ENCODE measurements at regions not wholly inside any gene's neighbourhood (a gene's known extent, or its start where the extent isn't known, plus 50 kb on each side); places are given as distances from the start of the nearest gene placed in this dataset.

- POLR2A ChIA-PET (ENCODE audit: low non-redundant PET), result no interaction called here
- no peak for DNase-seq (ENCODE audit: low spot score)
- no peak overlapping the region for H3K27ac ChIP-seq
- TF ChIP-seq, protein P1, sequence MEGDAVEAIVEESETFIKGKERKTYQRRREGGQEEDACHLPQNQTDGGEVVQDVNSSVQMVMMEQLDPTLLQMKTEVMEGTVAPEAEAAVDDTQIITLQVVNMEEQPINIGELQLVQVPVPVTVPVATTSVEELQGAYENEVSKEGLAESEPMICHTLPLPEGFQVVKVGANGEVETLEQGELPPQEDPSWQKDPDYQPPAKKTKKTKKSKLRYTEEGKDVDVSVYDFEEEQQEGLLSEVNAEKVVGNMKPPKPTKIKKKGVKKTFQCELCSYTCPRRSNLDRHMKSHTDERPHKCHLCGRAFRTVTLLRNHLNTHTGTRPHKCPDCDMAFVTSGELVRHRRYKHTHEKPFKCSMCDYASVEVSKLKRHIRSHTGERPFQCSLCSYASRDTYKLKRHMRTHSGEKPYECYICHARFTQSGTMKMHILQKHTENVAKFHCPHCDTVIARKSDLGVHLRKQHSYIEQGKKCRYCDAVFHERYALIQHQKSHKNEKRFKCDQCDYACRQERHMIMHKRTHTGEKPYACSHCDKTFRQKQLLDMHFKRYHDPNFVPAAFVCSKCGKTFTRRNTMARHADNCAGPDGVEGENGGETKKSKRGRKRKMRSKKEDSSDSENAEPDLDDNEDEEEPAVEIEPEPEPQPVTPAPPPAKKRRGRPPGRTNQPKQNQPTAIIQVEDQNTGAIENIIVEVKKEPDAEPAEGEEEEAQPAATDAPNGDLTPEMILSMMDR (conservative IDR thresholded peaks at IDR 0.05; ENCODE audit: low read depth), result no peak
- CTCF ChIA-PET, result no interaction called here
Measured at GRCh38 chr11:130711193-130711592, 205.1 kb downstream of the SNX19 start.

DNA sequence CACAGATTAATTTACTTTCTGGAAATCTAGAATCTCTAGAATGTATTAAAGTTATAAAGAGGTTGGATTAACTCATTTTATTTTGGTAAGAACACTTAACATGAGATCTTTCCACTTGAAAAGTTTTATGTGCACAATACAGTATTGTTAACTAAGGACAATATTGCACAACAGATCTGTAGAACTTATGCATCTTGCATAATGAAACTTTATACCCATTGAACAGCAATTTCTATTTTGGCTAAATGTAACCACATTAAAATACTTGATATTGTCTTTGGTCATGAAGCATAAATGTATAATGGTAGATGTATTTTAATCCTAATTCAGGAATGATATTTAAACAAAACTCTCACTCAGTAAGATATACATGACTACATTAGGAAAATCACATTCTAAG, 203.8 kb downstream of the SNX19 start:
- H3K27ac ChIP-seq, result no peak overlapping the region
- no peak for DNase-seq (ENCODE audit: low spot score)
- ChIA-PET CTCF (no interaction called here), POLR2A (ENCODE audit: low non-redundant PET) (no interaction called here)
- TF ChIP-seq, protein P1 (conservative IDR thresholded peaks at IDR 0.05; ENCODE audit: low read depth), result no peak

- no peak overlapping the region for H3K27ac ChIP-seq
- no peak for DNase-seq (ENCODE audit: low spot score)
- TF ChIP-seq, protein P1 (conservative IDR thresholded peaks at IDR 0.05; ENCODE audit: low read depth), result no peak
- ChIA-PET CTCF (no interaction called here), POLR2A (ENCODE audit: low non-redundant PET) (interaction anchor here (0.6 kb wide), 1 partner anchor 19 kb away, joined by 3 read pairs; no protein-coding TSS in a partner anchor)
Measured at GRCh38 chr11:130715085-130715876, 201.0 kb downstream of the SNX19 start.

- H3K27ac ChIP-seq, result no peak overlapping the region
- POLR2A ChIA-PET (ENCODE audit: low non-redundant PET), result no interaction called here
- TF ChIP-seq, protein P1 (conservative IDR thresholded peaks at IDR 0.05; ENCODE audit: low read depth), result no peak
- no peak for DNase-seq (ENCODE audit: low spot score)
- CTCF ChIA-PET, result no interaction called here
Measured at GRCh38 chr11:130715877-130716220, 200.4 kb downstream of the SNX19 start.

GRCh38 chr11:130718120-130718519, 198.2 kb downstream of the SNX19 start:
- no peak overlapping the region for H3K27ac ChIP-seq
- DNase-seq (ENCODE audit: low spot score), result no peak
- ChIA-PET POLR2A (ENCODE audit: low non-redundant PET) (no interaction called here), CTCF (interaction anchor here (0.5 to 0.6 kb wide), 2 partner anchors 10 to 938 kb away, joined by 3 read pairs; no protein-coding TSS in a partner anchor)
- TF ChIP-seq, protein P1 (conservative IDR thresholded peaks at IDR 0.05; ENCODE audit: low read depth), result no peak

DNA sequence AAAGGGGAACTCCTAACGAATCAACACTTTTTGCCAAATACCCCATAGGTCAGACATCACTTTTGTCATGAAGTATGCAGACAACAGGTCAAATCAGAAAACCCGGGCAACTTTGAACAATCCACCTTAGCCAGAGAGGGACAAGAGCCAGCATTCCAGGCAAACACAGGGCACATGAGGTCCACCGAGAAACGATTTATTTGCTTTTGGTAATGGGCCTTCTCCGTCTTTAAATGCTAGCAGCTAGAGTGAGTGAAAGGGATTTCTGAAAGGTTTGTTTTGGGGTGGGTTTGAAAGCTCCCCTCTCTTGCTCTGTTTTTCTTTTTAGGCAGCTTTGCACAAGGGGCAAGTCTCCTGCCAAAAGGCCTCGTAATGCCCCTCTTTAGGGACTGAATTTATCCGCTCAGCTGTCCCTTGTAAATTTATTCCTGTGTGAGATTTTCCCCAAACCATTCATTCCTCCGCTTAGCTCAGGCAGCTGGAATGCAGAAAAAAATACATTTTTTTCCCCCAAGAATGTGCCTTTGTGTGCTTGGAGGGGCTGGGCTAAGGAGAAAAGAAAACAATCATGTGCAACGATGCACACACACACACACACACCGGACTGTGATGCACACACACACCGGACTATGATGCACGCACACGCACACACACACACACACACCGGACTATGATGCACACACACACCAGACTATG, 196.9 kb downstream of the SNX19 start:
- DNase-seq (ENCODE audit: low spot score), result no peak
- CTCF ChIA-PET, result interaction anchor here (0.5 kb wide), 1 partner anchor 301 kb away, joined by 3 read pairs; no protein-coding TSS in a partner anchor
- H3K27ac ChIP-seq, result no peak overlapping the region
- TF ChIP-seq, protein P1 (conservative IDR thresholded peaks at IDR 0.05; ENCODE audit: low read depth), result no peak
- POLR2A ChIA-PET (ENCODE audit: low non-redundant PET), result no interaction called here

All from RWPE1 (cell line).